ENCODE measurements at regions not wholly inside any gene's neighbourhood (a gene's known extent, or its start where the extent isn't known, plus 50 kb on each side); places are given as distances from the start of the nearest gene placed in this dataset.

DNA sequence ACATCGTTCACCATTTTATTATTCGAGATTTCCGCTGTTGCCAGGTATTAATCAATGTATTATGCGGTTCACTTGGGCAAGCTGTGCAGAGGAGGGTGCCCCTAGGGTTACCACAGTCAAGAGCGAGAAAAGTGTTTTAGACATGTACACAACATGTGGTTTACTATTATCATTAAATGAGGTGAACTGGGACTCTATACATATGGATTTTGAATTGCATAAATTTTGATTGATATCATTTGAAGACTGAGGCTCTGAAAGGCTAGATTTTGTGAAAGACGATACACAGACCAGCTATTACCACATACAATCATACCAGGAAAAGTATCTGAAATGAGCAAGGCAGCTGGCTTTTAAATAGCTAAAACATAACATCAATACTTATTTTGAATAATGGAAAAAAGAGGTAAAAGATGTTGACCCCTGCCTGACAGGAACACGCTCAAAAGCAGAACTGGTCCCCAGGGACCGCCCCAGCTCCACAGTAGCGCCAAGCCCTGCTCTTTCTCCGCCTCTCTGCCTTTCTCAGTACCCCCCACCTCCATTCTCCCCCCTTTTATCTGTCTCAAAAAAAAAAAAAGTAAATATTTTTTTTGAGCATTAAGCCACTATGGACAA is 413.4 kb upstream of the MKI67 start:
- DNase-seq: no peak

DNA sequence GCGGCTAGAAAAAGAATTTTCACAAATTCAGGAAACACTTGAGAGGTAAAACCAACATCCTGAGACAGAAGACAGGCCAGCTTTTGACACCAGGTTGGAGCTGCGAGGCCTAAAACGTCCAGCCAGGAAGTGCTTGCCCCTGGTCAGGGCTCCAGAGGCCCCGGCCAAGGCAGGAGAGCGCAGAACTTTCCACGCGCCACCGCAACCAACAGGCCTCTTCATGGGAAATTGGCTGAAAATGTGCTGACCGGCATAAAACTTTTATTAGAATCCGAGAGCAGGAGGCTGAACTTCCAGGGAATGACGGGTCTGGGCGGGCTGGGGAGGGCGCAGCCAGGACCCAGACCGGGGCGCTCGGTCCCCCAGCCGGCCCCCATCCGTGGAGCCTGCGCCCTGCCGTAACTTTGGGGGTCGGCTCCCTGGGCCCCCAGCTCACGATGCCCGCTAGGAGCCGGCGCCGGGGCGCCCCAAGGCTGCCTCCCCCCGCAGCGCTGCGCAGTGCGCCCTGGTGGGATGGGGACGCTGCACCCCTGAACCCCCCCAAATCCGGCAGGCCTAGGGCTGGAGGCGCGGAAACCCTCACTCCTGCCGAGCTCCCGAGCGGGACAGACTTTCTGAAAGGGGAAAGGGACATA is 414.0 kb upstream of the MKI67 start:
- DNase-seq: no peak

DNA sequence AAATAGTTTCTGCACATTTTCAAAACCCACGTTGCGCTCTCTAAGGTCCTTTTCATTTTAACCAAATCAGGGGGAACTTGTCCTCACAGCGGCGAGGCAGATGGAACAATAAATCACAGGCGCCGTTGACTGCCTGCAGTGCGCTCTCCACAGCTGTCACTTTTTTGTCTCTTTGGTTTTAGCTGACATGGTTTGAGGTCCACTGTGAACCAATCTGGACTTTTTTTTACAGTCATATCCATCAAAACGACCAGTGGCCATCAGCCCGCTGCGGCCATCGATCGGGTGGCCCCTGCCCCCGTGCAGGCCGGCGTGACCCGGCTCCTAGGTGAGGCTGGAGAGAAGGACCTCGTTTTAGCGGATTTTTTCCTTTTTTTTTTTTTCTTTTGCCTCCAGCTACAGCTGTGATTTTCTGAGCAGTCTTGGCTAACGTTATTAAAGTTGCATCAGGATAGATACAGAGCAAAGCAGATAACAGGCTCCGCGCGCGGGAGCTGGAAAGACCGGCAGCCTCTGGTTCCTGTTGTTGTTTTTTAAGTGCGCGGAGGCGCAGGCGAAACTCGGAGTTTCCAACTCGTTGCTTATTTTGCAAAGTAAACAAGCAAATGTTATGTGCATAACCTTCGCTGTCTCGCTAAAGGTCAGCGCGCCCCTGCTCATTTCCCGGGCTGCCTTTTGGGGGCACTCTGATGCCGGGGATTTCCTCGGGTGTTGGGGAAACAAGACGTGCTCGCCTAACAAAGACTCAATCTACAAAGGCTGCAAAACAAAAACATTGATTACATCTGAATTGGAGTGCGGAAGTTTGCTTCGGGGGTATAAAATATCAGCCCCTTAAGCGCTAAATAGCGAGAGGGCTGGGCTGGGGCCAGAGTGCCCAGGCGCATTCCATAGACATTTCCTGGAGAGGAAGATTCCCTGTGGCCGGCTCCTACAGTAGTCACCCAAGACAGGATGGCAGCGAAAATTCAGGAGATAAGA is 414.8 kb upstream of the MKI67 start:
- DNase-seq: no peak

DNA sequence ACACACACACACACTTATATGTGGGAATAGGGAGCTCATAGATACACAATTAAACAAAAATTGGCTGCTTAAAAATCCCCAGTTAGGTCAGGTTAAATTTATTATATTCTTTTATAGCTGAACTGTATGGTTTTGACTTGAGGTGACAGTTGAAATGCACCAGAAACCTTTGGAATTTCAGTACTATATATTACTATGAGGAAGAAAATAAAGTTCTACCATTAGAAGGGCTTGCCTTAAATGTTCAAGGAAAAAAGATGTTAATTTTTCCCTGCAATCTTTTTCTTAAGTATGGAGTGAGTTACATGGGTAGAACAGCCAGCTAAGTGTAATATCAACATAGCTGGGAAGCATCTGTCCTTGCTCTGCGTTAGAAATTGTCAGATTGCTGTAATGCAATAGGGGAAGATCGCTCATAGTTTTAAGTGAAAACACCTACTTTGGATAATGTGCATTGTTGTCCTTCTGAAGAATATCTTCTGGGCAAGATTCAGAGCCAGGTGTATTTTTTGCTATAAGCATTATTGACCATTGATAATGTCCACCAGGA is 415.8 kb upstream of the MKI67 start:
- no peak for DNase-seq

DNA sequence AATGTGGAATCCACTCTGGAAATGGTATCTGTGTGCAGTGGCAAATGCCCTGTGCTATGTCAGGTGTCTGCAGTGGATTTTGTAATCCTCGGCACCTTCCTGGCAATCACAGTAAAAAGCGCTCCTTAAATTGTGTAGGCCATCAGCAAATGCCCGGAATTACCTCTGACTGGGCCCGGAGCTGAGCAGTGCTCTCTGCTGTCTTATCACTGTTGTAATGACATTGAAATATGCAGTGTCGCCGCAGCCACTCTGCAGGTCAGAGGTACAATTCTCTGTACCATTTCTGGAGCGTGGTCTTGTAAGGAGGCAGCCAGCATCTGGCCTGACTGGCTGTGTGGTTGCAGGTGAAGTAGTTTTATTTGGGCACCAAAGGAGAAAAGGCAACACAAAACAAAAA is 416.4 kb upstream of the MKI67 start:
- DNase-seq: no peak

DNA sequence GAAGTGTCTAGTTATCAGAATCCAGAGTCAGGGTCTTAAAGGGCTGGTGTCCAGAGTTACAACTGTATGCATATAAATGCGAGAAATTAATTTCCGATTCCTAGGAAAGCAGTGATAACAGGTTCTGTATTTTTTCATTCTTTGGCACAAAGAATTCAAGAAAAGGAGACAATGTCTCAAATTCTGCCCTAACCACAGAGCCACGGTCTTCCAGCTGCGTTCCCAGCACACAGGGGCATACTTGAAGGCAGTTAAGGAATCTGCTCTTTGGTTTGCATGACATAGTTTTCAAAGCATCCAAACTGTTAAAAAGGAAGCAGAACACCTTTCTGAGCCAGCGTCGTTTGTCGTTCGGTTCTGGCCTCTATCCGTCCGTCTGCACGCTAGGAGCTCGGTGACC is 416.9 kb upstream of the MKI67 start:
- DNase-seq: no peak

DNA sequence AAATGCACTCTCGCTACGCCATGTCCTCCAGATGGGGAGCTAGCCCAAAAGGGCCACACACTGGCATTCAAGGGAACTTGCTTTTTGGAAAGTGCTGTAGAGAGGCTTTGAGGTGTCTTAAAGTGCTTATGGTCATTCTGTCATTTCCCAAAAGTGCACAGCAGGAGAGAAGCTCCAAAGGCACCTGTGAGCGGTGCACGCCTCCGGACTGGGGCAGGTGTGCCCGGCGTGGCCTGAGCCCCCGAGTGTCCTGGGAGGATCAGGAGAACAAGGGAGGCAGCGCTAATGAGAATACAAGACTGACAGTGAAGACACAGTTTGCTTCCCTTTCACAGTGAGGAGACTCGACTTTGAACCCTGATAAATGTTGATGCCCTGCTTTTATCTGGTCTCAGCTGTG is 419.0 kb upstream of the MKI67 start:
- no peak for DNase-seq

DNA sequence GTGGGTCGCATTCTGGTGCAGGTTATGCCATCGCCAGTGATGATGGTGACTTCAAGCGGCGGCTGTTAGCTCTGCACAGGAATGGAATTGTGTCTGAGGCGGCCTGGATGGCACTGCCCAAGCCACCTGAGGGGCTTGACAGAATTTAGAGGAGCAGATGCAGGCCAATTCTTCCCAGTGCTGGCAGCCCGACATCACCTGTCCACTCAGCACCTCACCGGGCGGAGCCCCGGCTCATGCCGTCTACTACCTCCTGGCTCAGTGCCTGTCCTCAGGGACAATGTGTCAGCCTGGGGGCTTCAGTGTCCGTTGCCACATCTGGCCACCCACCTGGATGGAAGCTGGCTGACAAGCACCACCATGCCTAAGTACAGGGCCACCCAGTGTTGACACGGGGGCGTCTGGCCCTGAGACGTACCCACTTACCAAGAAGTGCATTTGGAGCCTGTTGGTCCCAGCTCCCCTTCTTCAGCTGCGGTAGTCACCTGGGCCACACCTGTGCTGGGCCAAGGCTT is 420.5 kb upstream of the MKI67 start:
- no peak for DNase-seq

DNA sequence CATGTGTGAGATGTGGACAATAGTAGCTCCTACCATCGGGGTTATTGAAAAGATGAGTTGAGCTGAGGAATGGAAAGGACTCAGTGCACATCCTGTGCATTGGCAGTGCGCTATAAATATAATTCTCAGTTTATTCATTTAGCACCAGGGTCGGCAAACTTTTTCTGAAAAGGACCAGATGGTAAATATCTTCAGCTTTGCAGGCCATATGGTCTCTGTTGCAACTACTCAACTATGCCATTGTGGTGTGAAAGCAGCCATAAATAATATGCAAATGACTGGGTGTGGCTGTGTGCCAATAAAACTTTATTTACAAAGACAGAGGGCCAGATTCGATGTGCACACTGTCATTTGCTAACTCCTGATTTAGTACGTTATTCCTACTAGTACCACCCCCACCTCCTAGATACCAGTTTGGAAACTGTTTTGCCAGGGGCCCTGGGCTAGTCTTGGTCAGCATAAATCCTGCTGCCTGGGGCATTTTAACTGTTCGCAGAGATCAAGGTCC is 422.9 kb upstream of the MKI67 start:
- DNase-seq: no peak

DNA sequence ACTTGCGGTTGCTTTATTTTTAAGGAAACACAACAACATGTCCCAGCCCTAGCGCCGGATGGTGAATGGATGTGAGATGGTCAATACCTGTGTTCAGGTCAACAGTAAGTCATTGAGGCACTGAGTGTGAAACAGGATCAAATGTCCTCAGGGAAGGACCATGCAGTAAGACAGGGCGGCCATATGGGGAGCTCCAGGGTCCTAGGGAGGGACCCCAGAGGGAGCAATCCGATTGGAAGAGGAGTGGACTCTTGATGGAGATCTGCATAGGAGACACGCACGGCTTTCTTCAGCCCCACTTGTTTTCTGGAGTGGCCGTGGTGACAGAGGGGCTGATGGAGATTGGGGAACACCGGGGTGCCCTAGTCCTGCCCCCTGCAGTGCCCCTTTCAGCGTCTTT is 423.8 kb upstream of the MKI67 start:
- no peak for DNase-seq

DNA sequence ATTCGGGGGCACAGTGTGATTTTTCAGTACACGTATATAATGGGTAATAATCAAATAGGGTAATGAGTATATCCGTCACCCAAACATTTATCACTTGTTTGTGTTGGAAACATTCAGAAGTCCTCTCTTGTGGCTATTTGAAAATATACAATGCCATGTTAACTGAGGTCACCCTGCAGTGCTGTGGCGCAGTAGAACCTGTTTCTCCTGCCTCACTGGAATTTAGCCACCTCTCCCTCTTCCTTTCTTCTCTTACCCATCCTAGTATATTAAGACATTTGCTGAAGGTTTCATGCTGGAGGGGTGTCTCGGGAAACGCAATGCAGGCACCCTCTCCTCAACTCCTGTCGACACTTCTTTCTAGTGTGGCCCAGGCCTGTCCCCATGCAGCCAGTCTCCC is 425.3 kb upstream of the MKI67 start:
- DNase-seq: no peak

DNA sequence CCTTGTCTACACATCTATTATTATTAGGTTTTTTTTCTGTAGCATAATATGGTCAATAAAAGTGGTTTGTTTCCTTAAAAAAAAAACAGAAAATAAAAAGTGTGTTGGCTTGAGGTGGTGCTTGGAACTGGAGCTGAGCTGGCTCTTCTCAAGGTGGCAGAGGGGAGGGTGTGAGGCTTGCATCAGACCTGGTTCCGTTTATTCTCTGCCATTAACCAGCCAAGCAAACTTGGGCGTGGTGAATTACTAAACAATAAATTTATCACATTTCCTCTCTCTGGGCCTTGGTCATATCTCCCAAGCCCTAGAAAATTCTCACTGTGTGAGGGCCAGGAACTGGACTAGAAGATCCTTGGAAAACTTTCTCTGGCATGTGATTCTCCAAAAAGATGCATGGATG is 427.5 kb upstream of the MKI67 start:
- DNase-seq: no peak

DNA sequence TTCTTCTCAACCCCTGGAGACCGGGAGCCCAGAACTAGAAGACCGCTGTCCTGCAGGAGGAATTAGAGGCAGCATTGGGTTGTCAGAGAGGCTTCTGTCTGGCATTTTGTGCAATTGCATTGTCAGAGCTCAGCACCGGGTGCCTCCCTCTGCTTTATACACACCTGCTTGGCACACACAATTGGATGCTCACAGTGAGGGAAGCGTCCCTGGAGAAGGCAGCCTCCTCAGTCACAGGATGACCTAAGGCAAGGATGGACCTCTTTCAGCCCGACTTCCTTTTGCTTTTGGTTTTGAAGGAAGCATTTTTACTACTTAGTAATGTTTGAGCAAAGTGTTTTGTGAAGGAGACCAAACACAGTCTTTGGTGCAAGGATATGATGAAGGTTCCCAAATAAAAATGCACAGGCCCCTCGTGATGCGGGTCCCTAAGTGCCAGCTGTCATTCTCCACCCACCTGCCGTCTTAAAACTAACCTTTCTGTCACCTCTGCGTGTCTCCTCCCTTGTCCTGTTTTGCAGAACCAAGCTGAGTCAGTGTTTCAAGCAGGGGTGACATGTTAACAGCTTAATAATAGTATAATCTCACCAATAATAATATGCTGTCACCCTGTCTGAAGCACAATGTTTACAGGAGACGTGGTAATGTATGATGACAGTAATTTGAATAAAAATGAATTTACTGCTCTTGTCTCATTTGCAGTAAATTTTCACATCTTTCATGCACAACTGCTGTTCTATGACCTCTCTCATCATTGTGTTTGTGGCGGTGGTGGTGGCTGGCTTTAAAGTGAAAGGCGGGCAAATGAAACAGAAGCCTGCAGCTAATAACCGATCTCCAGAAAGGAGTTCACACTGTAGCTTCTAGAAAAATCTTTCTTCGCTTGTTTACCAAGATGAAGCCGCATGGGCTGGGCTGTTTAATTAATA is 430.2 kb upstream of the MKI67 start:
- no peak for DNase-seq

DNA sequence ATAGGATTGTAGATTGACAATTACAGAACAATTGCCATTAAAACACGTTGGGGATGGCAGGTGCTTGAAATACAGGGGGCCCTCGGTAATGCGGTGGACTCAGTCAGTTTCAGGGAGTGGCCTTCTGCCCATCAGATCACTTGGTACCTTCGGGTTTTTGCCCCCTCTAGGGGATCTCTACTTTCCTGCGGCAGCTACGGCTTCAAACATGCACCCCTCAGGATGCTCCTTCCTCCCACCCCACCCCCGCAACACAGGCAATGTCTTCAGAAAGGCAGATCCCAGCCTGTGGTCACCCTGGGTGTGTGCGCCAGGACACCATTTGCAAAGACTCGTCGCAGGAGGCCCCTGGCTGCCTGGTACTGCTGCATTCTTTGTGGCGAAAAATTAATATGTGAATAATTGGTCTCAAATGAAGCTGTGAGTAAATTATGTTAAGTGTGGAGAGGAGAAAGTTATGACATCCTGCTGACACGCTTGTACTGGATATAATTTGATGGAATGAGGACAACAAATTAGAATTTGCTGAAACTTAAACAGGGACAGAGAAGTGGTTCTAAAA is 431.0 kb upstream of the MKI67 start:
- no peak for DNase-seq

DNA sequence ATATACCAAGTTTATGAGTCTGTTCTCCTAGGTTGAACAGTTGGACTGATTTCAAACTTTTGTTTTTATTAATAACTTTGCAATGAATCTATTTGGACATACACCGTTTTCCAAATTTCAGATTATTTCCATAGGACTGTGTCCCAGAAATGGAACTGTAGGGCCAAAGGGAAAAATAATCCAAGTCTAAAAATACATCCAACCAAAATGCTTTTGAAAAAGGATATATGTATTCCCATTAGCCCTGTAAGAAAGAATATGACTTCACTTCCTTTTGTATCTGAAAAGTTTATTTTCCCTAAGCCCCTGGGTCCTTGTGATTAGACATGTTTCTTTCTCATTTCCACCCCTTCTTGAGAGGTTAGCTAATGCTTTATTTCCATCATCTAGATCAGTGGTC is 434.2 kb upstream of the MKI67 start:
- DNase-seq: no peak

DNA sequence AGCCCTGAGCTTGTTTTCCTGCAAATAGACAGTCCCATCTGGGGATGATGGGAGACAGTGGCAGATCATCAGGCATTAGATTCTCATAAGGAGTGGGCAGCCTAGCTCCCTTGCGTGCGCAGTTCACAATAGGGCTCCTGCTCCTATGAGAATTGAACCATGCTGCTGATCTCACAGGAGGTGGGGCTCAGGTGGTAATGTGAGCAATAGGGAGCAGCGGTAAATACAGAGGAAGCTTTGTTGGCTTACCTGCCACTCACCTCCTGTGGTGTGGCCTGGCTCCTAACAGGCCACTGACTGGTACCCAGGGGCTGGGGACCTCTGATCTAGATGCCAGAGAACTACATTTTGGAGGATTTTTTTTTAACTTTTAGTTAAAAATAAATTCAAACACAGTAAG is 434.8 kb upstream of the MKI67 start:
- no peak for DNase-seq

DNA sequence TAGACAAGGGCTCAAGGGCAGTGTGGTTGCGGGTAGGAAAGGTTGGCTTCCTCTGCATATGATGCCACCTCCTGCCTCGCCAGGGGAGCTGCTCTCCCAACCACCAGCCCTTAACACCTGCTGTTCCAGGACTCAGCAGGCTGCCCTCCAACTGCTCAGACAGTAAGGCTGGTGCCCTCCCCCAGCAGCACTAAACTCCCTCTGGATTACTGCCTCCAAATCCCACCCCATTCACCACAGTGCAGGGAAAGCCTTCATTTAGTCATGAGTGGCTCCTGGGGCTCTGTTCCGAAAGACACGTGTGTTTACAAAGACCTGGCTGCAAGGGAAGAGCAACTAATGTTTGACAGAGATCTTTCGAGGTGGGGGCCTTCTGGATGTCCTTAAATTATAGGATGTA is 437.2 kb upstream of the MKI67 start:
- DNase-seq: no peak

DNA sequence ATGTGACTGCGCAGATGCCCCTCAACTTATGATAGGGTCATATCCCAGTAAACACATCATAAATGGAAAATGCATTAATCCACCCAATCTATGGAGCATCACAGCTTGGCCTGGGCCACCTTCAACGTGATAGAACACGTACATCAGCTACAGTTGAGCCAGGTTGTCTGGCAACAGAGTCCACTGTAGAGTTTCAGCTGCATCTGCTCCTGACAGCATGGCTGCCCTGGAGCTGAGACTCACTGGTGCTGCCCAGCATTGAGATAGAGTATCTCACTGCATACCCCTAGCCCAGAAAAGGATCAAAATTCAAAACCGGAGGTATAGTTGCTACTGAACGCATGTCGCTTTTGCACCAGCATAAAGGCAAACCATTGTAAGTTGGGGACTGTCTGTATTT is 437.7 kb upstream of the MKI67 start:
- DNase-seq: no peak

DNA sequence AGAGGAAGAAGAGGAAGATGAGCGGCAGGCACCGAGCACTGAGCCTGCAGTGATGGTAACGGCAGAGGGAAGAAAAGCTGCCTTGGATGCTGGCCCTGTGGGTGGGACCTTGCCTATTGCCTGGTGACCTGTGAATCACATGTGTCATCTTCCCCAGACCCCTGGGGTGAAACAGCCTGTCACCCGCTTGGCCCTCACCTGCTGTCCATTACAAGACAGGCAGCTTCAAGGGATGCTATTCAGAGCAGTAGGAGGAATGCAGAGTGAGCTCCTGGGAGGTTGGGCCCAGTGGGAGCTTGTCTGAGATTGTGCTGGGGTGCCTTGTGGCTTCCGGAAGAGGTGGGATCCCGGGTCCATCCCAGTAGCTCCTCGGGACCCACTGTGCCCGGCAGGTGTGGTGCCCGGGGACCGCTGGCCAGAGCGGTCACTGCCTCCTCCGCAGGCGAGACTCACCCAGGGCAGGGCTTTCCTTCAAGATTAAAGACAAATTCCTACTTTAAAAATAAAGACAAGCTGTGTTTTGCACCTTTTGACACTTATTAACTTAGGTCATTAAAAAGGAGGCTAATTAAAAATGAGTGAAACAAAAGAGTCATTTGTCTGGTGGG is 440.2 kb upstream of the MKI67 start:
- DNase-seq: no peak

DNA sequence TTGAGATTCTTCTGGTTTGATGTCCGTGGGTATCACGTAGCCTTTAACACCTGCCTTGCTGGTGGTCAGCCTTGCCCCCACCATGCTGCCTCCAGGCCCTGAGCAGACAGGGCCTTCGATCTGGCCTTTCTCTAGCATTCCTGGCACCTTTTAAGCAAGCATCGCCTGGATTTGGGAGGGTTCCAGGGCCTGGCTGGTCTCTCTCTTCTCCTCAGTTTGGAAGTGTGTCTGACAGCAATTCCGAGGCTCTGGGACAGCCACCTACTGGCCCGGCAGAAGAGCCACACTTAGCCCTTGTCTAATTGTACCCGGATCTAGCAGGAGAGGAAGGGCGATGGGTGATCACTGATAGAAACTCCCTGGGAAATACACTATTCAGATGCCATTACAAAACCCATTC is 441.3 kb upstream of the MKI67 start:
- DNase-seq: no peak

DNA sequence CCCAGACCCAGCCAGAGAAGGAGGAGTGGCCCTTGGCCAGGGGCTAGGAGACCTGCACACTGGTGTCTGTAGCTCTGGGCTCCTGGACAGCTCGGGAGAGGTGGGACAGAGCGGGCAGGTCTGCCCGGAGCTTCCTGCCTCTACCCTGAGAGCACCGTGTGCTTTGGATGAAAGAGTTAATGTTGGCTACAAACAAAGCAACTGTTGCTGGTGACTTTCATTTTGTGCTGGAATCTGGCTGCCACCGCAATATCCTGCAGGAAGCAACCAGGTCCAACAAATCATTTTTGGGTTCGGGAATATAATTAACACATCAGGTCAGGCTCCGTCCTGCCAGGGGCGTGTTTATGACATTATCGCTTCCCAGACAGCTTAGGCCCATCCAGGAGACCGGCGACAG is 441.8 kb upstream of the MKI67 start:
- DNase-seq: no peak
